IMR-90 (cell line): ENCODE measurements at regions not wholly inside any gene's neighbourhood (a gene's known extent, or its start where the extent isn't known, plus 50 kb on each side); places are given as distances from the start of the nearest gene placed in this dataset.

Experiments used
- ATAC-seq: fragments of 200-7000 bp; cut with Tn5 transposase; 2 replicates; pipeline ENCODE4 v1.9.1; 2020; ENCODE audit warnings: low read depth, mild to moderate bottlenecking, moderate library complexity
- BruUV-seq: library from RNA; stranded (reverse); fragments of 400-500 nt; replicated peaks from 2 replicates; lab custom pipeline; 2021; lab: Mats Ljungman, UMichigan
- CTCF ChIA-PET: fragments of 300-600 bp; formaldehyde crosslinking; extraction: SDS; loops from one replicate; lab custom pipeline; 2021; ENCODE audit warnings: antibody characterized with exemption; lab: Yijun Ruan, JAX
- POLR2A ChIA-PET: fragments of 300-600 bp; sonication (Branson Sonifier 250); formaldehyde crosslinking; loops from one replicate; lab custom pipeline; 2022; ENCODE audit warnings: antibody characterized with exemption; ENCODE audit not compliant: unreplicated experiment; lab: Charles Lee
- DNase-seq: peaks from one replicate; pipeline ENCODE4 v3.0.0; 2013
- H2AFZ ChIP-seq: replicated peaks from 2 replicates; pipeline ENCODE3; 2013; ENCODE audit warnings: low read length, mild to moderate bottlenecking; ENCODE audit not compliant: poor library complexity
- H2AK5ac ChIP-seq: 2 replicates; pipeline ENCODE4 v1.6.1; 2013; ENCODE audit warnings: low read depth, low read length, inconsistent platforms
- H2AK9ac ChIP-seq: replicated peaks from 2 replicates; pipeline ENCODE3; 2013; ENCODE audit warnings: mild to moderate bottlenecking, low read depth, low read length, moderate library complexity; ENCODE audit not compliant: poor library complexity
- H2BK120ac ChIP-seq: 2 replicates; pipeline ENCODE4 v1.6.1; 2013; ENCODE audit warnings: low read depth, low read length, inconsistent platforms
- H2BK15ac ChIP-seq: 3 replicates; pipeline ENCODE4 v1.6.1; 2013; ENCODE audit warnings: low read depth, low read length, inconsistent platforms
- H2BK20ac ChIP-seq: 2 replicates; pipeline ENCODE4 v1.6.1; 2013; ENCODE audit warnings: low read depth, mild to moderate bottlenecking, inconsistent platforms, low read length, moderate library complexity
- H2BK5ac ChIP-seq: 2 replicates; pipeline ENCODE4 v1.6.1; 2013; ENCODE audit warnings: mild to moderate bottlenecking, low read depth, low read length, inconsistent platforms; ENCODE audit not compliant: poor library complexity, severe bottlenecking
- H3K14ac ChIP-seq: replicated peaks from 2 replicates; pipeline ENCODE4 v1.6.1; 2013; ENCODE audit warnings: low read depth, low read length, inconsistent platforms
- H3K18ac ChIP-seq: 2 replicates; pipeline ENCODE4 v1.6.1; 2013; ENCODE audit warnings: low read depth, low read length, control low read depth
- H3K23ac ChIP-seq: 2 replicates; pipeline ENCODE4 v1.6.1; 2013; ENCODE audit warnings: low read depth, low read length, inconsistent platforms
- H3K27ac ChIP-seq: 2 replicates; pipeline ENCODE4 v1.5.1; 2013; ENCODE audit warnings: mild to moderate bottlenecking, control low read depth, low read length; ENCODE audit not compliant: insufficient read depth
- H3K27me3 ChIP-seq: 2 replicates; pipeline ENCODE4 v1.6.1; 2013; ENCODE audit warnings: low read length; ENCODE audit not compliant: control insufficient read depth, insufficient read depth
- H3K36me3 ChIP-seq: 2 replicates; pipeline ENCODE4 v1.6.1; 2013; ENCODE audit warnings: low read length, mixed read lengths; ENCODE audit not compliant: control insufficient read depth, insufficient read depth
- H3K4ac ChIP-seq: 2 replicates; pipeline ENCODE4 v1.6.1; 2013; ENCODE audit warnings: low read depth, low read length, inconsistent platforms
- H3K4me1 ChIP-seq: 2 replicates; pipeline ENCODE4 v1.6.1; 2013; ENCODE audit warnings: low read length, mixed read lengths; ENCODE audit not compliant: control insufficient read depth, insufficient read depth
- H3K4me2 ChIP-seq: 2 replicates; pipeline ENCODE4 v1.6.1; 2013; ENCODE audit warnings: low read depth, mild to moderate bottlenecking, control low read depth, low read length, moderate library complexity
- H3K4me3 ChIP-seq: 2 replicates; pipeline ENCODE4 v1.5.1; 2013; ENCODE audit warnings: low read depth, mild to moderate bottlenecking, control low read depth, low read length, moderate library complexity; ENCODE audit not compliant: insufficient read depth
- H3K56ac ChIP-seq: 2 replicates; pipeline ENCODE4 v1.6.1; 2013; ENCODE audit warnings: low read length, inconsistent platforms; ENCODE audit not compliant: insufficient read depth; ENCODE audit errors: extremely low read depth
- H3K79me1 ChIP-seq, 2 experiments: 2 replicates each; pipeline ENCODE4 v1.6.1; 2013; ENCODE audit warnings: low read length in 2 of 2, inconsistent platforms in 1 of 2, low read depth in 1 of 2
- H3K9ac ChIP-seq: 2 replicates; pipeline ENCODE4 v1.6.1; 2013; ENCODE audit warnings: low read depth, low read length, control low read depth
- H3K9me1 ChIP-seq: 2 replicates; pipeline ENCODE4 v1.6.1; 2013; ENCODE audit warnings: low read length, inconsistent platforms; ENCODE audit not compliant: insufficient read depth
- H3K9me3 ChIP-seq: 2 replicates; pipeline ENCODE4 v1.6.1; 2013; ENCODE audit warnings: low read length; ENCODE audit not compliant: control insufficient read depth, insufficient read depth
- H4K20me1 ChIP-seq: 2 replicates; pipeline ENCODE4 v1.6.1; 2013; ENCODE audit warnings: low read length, inconsistent platforms; ENCODE audit not compliant: insufficient read depth
- H4K5ac ChIP-seq: 2 replicates; pipeline ENCODE4 v1.6.1; 2013; ENCODE audit warnings: mild to moderate bottlenecking, low read depth, low read length, control low read depth
- H4K8ac ChIP-seq, 2 experiments: 2 replicates each; pipeline ENCODE4 v1.6.1; 2013; ENCODE audit warnings: low read depth in 2 of 2, low read length in 2 of 2, control low read depth in 1 of 2, inconsistent platforms in 1 of 2
- H4K91ac ChIP-seq: 2 replicates; pipeline ENCODE4 v1.6.1; 2013; ENCODE audit warnings: low read depth, low read length, inconsistent platforms; ENCODE audit not compliant: insufficient read depth
- BHLHE40 ChIP-seq: fragments of 150-350 bp; IDR thresholded peaks from 2 replicates; pipeline ENCODE4 v1.6.1; 2016; ENCODE audit warnings: mild to moderate bottlenecking, low read depth, low read length
- CEBPB ChIP-seq: IDR thresholded peaks from 2 replicates; pipeline ENCODE4 v1.6.1; 2012; ENCODE audit warnings: low read depth, low read length, improper control_type of control experiment
- CTCF ChIP-seq: conservative IDR thresholded peaks from 2 replicates; pipeline ENCODE4 v1.5.1; 2012; ENCODE audit warnings: mild to moderate bottlenecking, low read depth, low read length, improper control_type of control experiment
- FOS ChIP-seq: fragments of 150-350 bp; IDR thresholded peaks from 2 replicates; pipeline ENCODE4 v1.6.1; 2016; ENCODE audit warnings: low read depth, low read length
- MXI1 ChIP-seq: IDR thresholded peaks from 2 replicates; pipeline ENCODE4 v1.6.1; 2012; ENCODE audit warnings: low read depth, mild to moderate bottlenecking, low read length, moderate library complexity, borderline replicate concordance
- POLR2A ChIP-seq: IDR thresholded peaks from 2 replicates; pipeline ENCODE4 v1.6.1; 2012; ENCODE audit warnings: mild to moderate bottlenecking, low read depth, low read length
- SMC3 ChIP-seq: fragments of 150-350 bp; IDR thresholded peaks from 2 replicates; pipeline ENCODE4 v1.6.1; 2016; ENCODE audit warnings: low read depth, mild to moderate bottlenecking, antibody characterized with exemption, low read length, moderate library complexity
- WGBS, 2 experiments: methylation state at CpG; one replicate each; pipeline versions ENCODE4 v1.1.5 to v1.1.7; 2013; ENCODE audit warnings: missing lambda C conversion rate in 2 of 2; ENCODE audit not compliant: insufficient read length in 1 of 2; ENCODE audit errors: extremely low coverage in 2 of 2; 5-methylcytosine and 5-hydroxymethylcytosine counted together
- dilution Hi-C: fragments of 300-500 bp; cut with HindIII; formaldehyde crosslinking; loops from one replicate; pipeline ENCODE4 v1.14.3; 2018; ENCODE audit warnings: low sequenced_read_pairs; ENCODE audit not compliant: unreplicated experiment
- in situ Hi-C: fragments of 300-500 bp; cut with MboI; formaldehyde crosslinking; loops from 3 replicates; pipeline ENCODE4 v1.14.3; 2019; ENCODE audit warnings: low sequenced_read_pairs, inconsistent platforms, mixed read lengths
- intact Hi-C: fragments of 100-400 bp; cut with micrococcal nuclease; formaldehyde crosslinking; loops from 2 replicates; pipeline ENCODE4 v1.10.0; 2022

GRCh38 chr10:129341087-129341486 is 126.0 kb upstream of the MGMT start:
- H3K36me3 ChIP-seq: no peaks in the 10 kb centered on the region
- no peak overlapping the region for H3K4me2 ChIP-seq
- in situ Hi-C loops: no loop called here
- dilution Hi-C loops: no loop called here
- ATAC-seq (no peak), DNase-seq (no peak)
- no peak overlapping the region for H3K27ac ChIP-seq
- H3K27me3 ChIP-seq: no peaks in the 10 kb centered on the region
- POLR2A ChIA-PET: no interaction called here
- H2AK5ac ChIP-seq: no peak overlapping the region
- peaks cover 15% of the 10 kb centered on the region for H3K9me3 ChIP-seq
- no peaks in the 10 kb centered on the region for H3K9me1 ChIP-seq
- H4K5ac ChIP-seq: no peak overlapping the region
- H3K9ac ChIP-seq: no peak overlapping the region
- no peak overlapping the region for H3K14ac ChIP-seq
- no peak overlapping the region for H3K4ac ChIP-seq
- H3K4me3 ChIP-seq: no peak overlapping the region
- CTCF ChIA-PET: no interaction called here
- no peak overlapping the region for H2BK120ac ChIP-seq
- no peak overlapping the region for H3K18ac ChIP-seq
- TF ChIP-seq SMC3 (no peak), CEBPB (no peak), CTCF (no peak), MXI1 (no peak), FOS (no peak), BHLHE40 (no peak), POLR2A (no peak)
- no peaks in the 10 kb centered on the region for H3K79me1 ChIP-seq
- no peak overlapping the region for H3K23ac ChIP-seq
- no peak overlapping the region for H2AFZ ChIP-seq
- 70% methylated on average over 2 of the region's 5 CpGs; no CpG with 5 or more reads in 1 of the 2 experiments for WGBS, 2 experiments
- no peak overlapping the region for H2AK9ac ChIP-seq
- H2BK5ac ChIP-seq: no peak overlapping the region
- no peak overlapping the region for H3K56ac ChIP-seq
- intact Hi-C loops: no loop called here
- no peaks in the 10 kb centered on the region; the same call in 1 of the 2 replicates for H3K4me1 ChIP-seq
- H2BK20ac ChIP-seq: no peak overlapping the region
- H2BK15ac ChIP-seq: no peak overlapping the region
- H4K91ac ChIP-seq: no peak overlapping the region
- H4K20me1 ChIP-seq: no peaks in the 10 kb centered on the region
- H4K8ac ChIP-seq: no peak overlapping the region
- no TSS peak for BruUV-seq
